GM21515 (cell line): ENCODE measurements at regions not wholly inside any gene's neighbourhood (a gene's known extent, or its start where the extent isn't known, plus 50 kb on each side); places are given as distances from the start of the nearest gene placed in this dataset.

Experiments
- ATAC-seq: cut with Tn5 transposase; IDR thresholded peaks from one replicate; pipeline ENCODE4 v1.9.1; 2021; ENCODE audit not compliant: unreplicated experiment

GRCh38 chr6:140105857-140106256 lies 731.4 kb upstream of the CITED2 start:
- no peak for ATAC-seq

GRCh38 chr6:140105241-140105640 lies 730.8 kb upstream of the CITED2 start:
- ATAC-seq: no peak

- ATAC-seq: no peak
Measured at GRCh38 chr6:140101818-140102217, 727.4 kb upstream of the CITED2 start.

GRCh38 chr6:140101367-140101766 lies 726.9 kb upstream of the CITED2 start:
- ATAC-seq: no peak

GRCh38 chr6:140095532-140095931 lies 721.1 kb upstream of the CITED2 start:
- no peak for ATAC-seq

- no peak for ATAC-seq
Measured at GRCh38 chr6:140091895-140092294, 717.4 kb upstream of the CITED2 start.

GRCh38 chr6:140090871-140091270 lies 716.4 kb upstream of the CITED2 start:
- ATAC-seq: no peak

- ATAC-seq: no peak
Measured at GRCh38 chr6:140083375-140083774, 708.9 kb upstream of the CITED2 start.

GRCh38 chr6:140082867-140083297 lies 708.4 kb upstream of the CITED2 start:
- no peak for ATAC-seq

- ATAC-seq: no peak
Measured at GRCh38 chr6:140079328-140079727, 704.9 kb upstream of the CITED2 start.

GRCh38 chr6:140078561-140079125 lies 704.2 kb upstream of the CITED2 start:
- ATAC-seq: no peak

GRCh38 chr6:140077827-140078560 lies 703.5 kb upstream of the CITED2 start:
- ATAC-seq: no peak

GRCh38 chr6:140076105-140076504 lies 701.7 kb upstream of the CITED2 start:
- ATAC-seq: no peak

GRCh38 chr6:140073456-140073855 lies 699.0 kb upstream of the CITED2 start:
- no peak for ATAC-seq

- ATAC-seq: no peak
Measured at GRCh38 chr6:140071601-140072062, 697.2 kb upstream of the CITED2 start.

- ATAC-seq: no peak
Measured at GRCh38 chr6:140070846-140071473, 696.5 kb upstream of the CITED2 start.

- ATAC-seq: no peak
Measured at GRCh38 chr6:140069576-140069975, 695.1 kb upstream of the CITED2 start.

- no peak for ATAC-seq
Measured at GRCh38 chr6:140068801-140069200, 694.4 kb upstream of the CITED2 start.

- ATAC-seq: no peak
Measured at GRCh38 chr6:140064366-140064765, 689.9 kb upstream of the CITED2 start.

- ATAC-seq: no peak
Measured at GRCh38 chr6:140063021-140063399, 688.6 kb upstream of the CITED2 start.

- ATAC-seq: no peak
Measured at GRCh38 chr6:140062043-140063020, 687.9 kb upstream of the CITED2 start.
